Fibroblast of lung (primary cell): ENCODE measurements at regions not wholly inside any gene's neighbourhood (a gene's known extent, or its start where the extent isn't known, plus 50 kb on each side); places are given as distances from the start of the nearest gene placed in this dataset.

ENCODE experiments used
- DNase-seq, 2 donors: peaks; one replicate each; pipeline versions ENCODE4 v3.0.0 to v3.0.0-alpha.2; 2010; ENCODE audit warnings: low read depth in 2 of 2
- H2AFZ ChIP-seq: 2 replicates; pipeline ENCODE4 v1.5.1; 2012; ENCODE audit warnings: low read length, control low read depth, inconsistent platforms
- H3K27ac ChIP-seq: 2 replicates; pipeline ENCODE4 v1.5.1; 2011; ENCODE audit warnings: low read length, control low read depth; ENCODE audit not compliant: insufficient read depth
- H3K27me3 ChIP-seq: 2 replicates; pipeline ENCODE4 v1.5.1; 2011; ENCODE audit warnings: mild to moderate bottlenecking, low read length; ENCODE audit not compliant: control insufficient read depth, insufficient read depth
- H3K36me3 ChIP-seq: 2 replicates; pipeline ENCODE4 v1.5.1; 2011; ENCODE audit warnings: low read length; ENCODE audit not compliant: control insufficient read depth, insufficient read depth
- H3K4me1 ChIP-seq: 2 replicates; pipeline ENCODE4 v1.5.1; 2011; ENCODE audit warnings: low read length; ENCODE audit not compliant: control insufficient read depth, insufficient read depth; ENCODE audit errors: extremely low read depth
- H3K4me2 ChIP-seq: 2 replicates; pipeline ENCODE4 v1.5.1; 2011; ENCODE audit warnings: low read length, control low read depth; ENCODE audit not compliant: insufficient read depth; ENCODE audit errors: extremely low read depth
- H3K4me3 ChIP-seq, 4 experiments: fragments of 200-600 bp in 1 of 4; sonication (generic) in 1 of 4; replicated peaks in 1 of 4; 2 replicates each; pipeline ENCODE4 v1.5.1; 2011 to 2016; ENCODE audit warnings: low read length in 4 of 4, low read depth in 3 of 4, mild to moderate bottlenecking in 3 of 4, control low read depth in 2 of 4, inconsistent platforms in 1 of 4, mixed read lengths in 1 of 4; ENCODE audit not compliant: insufficient read depth in 1 of 4; ENCODE audit errors: control extremely low read depth in 1 of 4
- H3K79me2 ChIP-seq: 2 replicates; pipeline ENCODE4 v1.5.1; 2012; ENCODE audit warnings: mild to moderate bottlenecking, low read length, inconsistent platforms; ENCODE audit not compliant: control insufficient read depth, insufficient read depth
- H3K9ac ChIP-seq: 2 replicates; pipeline ENCODE4 v1.5.1; 2011; ENCODE audit warnings: mild to moderate bottlenecking, low read length, control low read depth; ENCODE audit not compliant: insufficient read depth
- H3K9me3 ChIP-seq: 2 replicates; pipeline ENCODE4 v1.5.1; 2012; ENCODE audit warnings: low read depth, low read length; ENCODE audit not compliant: control insufficient read depth, insufficient read depth
- H4K20me1 ChIP-seq: 2 replicates; pipeline ENCODE4 v1.5.1; 2011; ENCODE audit warnings: low read length; ENCODE audit not compliant: control insufficient read depth, insufficient read depth; ENCODE audit errors: extremely low read depth
- CTCF ChIP-seq, 2 donors: IDR thresholded peaks in 1 of 2; conservative IDR thresholded peaks in 1 of 2; 1 replicate in 1 of 2; 2 replicates in 1 of 2; pipeline ENCODE4 v1.5.1; 2011 to 2012; ENCODE audit warnings: low read length in 2 of 2, control low read depth in 1 of 2, inconsistent platforms in 1 of 2, low read depth in 1 of 2, mild to moderate bottlenecking in 1 of 2
- EZH2 ChIP-seq: IDR thresholded peaks from 2 replicates; pipeline ENCODE4 v1.5.1; 2012; ENCODE audit warnings: low read length, control low read depth, mild to moderate bottlenecking; ENCODE audit errors: missing control alignments

- no peak for DNase-seq
- Histone ChIP-seq H3K27ac (no peak overlapping the region), H3K9me3 (no peaks in the 10 kb centered on the region), H3K36me3 (no peaks in the 10 kb centered on the region), H3K9ac (no peak overlapping the region), H4K20me1 (no peaks in the 10 kb centered on the region), H3K79me2 (no peaks in the 10 kb centered on the region), H3K27me3 (no peaks in the 10 kb centered on the region), H3K4me2 (no peak overlapping the region), H2AFZ (no peak overlapping the region), H3K4me3 (no peak overlapping the region), H3K4me1 (no peaks in the 10 kb centered on the region)
- TF ChIP-seq CTCF (conservative IDR thresholded peaks at IDR 0.05 in 1 of 2, IDR thresholded peaks at IDR 0.05 in 1 of 2; ENCODE audit: low read depth in 1 of 2, low read length in 2 of 2) (no peak), EZH2 (no peak)
Measured at GRCh38 chr3:24985668-24986067, 442.4 kb upstream of the RARB start.

GRCh38 chr3:24986612-24987011, 441.5 kb upstream of the RARB start:
- no peak overlapping the region for H3K4me3 ChIP-seq
- H3K9me3 ChIP-seq, result no peaks in the 10 kb centered on the region

GRCh38 chr3:24999357-24999756, 428.7 kb upstream of the RARB start:
- Histone ChIP-seq H3K4me1 (no peaks in the 10 kb centered on the region), H3K27me3 (no peaks in the 10 kb centered on the region), H3K9me3 (no peaks in the 10 kb centered on the region), H4K20me1 (no peaks in the 10 kb centered on the region), H3K36me3 (no peaks in the 10 kb centered on the region), H3K9ac (no peak overlapping the region), H3K79me2 (no peaks in the 10 kb centered on the region), H3K4me2 (no peak overlapping the region), H3K4me3 (no peak overlapping the region), H2AFZ (no peak overlapping the region), H3K27ac (no peak overlapping the region)
- no peak for DNase-seq
- no peak for TF ChIP-seq CTCF (conservative IDR thresholded peaks at IDR 0.05 in 1 of 2, IDR thresholded peaks at IDR 0.05 in 1 of 2; ENCODE audit: low read depth in 1 of 2, low read length in 2 of 2)
- TF ChIP-seq EZH2, result no peak

More at GRCh38 chr3:24986612-24987011, 441.5 kb upstream of the RARB start:
- Histone ChIP-seq H3K27ac (no peak overlapping the region), H3K4me1 (no peaks in the 10 kb centered on the region), H4K20me1 (no peaks in the 10 kb centered on the region), H2AFZ (no peak overlapping the region), H3K36me3 (no peaks in the 10 kb centered on the region), H3K27me3 (no peaks in the 10 kb centered on the region), H3K9ac (no peak overlapping the region), H3K79me2 (no peaks in the 10 kb centered on the region), H3K4me2 (no peak overlapping the region)
- DNase-seq, result no peak
- TF ChIP-seq EZH2 (no peak), CTCF (conservative IDR thresholded peaks at IDR 0.05 in 1 of 2, IDR thresholded peaks at IDR 0.05 in 1 of 2; ENCODE audit: low read depth in 1 of 2, low read length in 2 of 2) (no peak)
